22Rv1 (cell line): ENCODE measurements at regions not wholly inside any gene's neighbourhood (a gene's known extent, or its start where the extent isn't known, plus 50 kb on each side); places are given as distances from the start of the nearest gene placed in this dataset.

Experiments used
- H3K27ac ChIP-seq: fragments of 450-650 bp; 2 replicates; pipeline ENCODE4 v1.5.1; 2017
- CTCF ChIP-seq: fragments of 450-650 bp; IDR thresholded peaks from 2 replicates; pipeline ENCODE4 v1.5.1; 2017; ENCODE audit warnings: mild to moderate bottlenecking
- ZFX ChIP-seq: fragments of 450-650 bp; IDR thresholded peaks from 2 replicates; pipeline ENCODE4 v1.6.1; 2017; ENCODE audit warnings: antibody characterized with exemption, borderline replicate concordance

GRCh38 chr10:28837613-28838390 is 160.5 kb downstream of the BAMBI start:
- TF ChIP-seq CTCF (no peak), ZFX (no peak)
- no peak overlapping the region for H3K27ac ChIP-seq

- TF ChIP-seq CTCF (no peak), ZFX (no peak)
- 0 out of 2 replicates have a peak overlapping the region, but pooled peaks have one; percentile 3 for H3K27ac ChIP-seq
Observed at GRCh38 chr10:28838908-28839307, 161.6 kb downstream of the BAMBI start.

- TF ChIP-seq ZFX: no peak
- no peak for TF ChIP-seq CTCF
- no peak overlapping the region for H3K27ac ChIP-seq
Observed at GRCh38 chr10:28839600-28840007, 162.3 kb downstream of the BAMBI start.

DNA sequence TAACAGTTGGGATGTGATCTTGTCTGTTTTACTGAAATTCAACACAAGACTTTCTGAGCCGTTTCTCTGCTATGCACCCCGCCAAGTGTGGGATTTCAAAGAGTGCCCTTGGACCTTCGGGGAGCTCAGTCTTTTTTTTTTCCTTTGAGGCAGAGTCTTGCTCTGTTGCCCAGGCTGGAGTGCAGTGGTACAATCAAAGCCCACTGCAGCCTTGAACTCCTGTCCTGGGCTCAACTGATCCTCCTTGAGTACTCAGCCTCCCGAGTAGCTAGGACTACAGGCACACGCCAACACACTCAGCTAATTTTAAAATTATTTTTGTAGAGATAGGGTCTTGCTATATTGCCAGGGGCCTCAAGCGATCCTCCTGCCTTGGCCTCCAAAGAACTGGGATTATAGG is 162.9 kb downstream of the BAMBI start:
- TF ChIP-seq ZFX (no peak), CTCF (no peak)
- H3K27ac ChIP-seq: no peak overlapping the region

GRCh38 chr10:28840971-28841370 is 163.7 kb downstream of the BAMBI start:
- H3K27ac ChIP-seq: no peak overlapping the region
- TF ChIP-seq CTCF: no peak
- no peak for TF ChIP-seq ZFX

- TF ChIP-seq CTCF (no peak), ZFX (no peak)
- H3K27ac ChIP-seq: no peak overlapping the region
Observed at GRCh38 chr10:28841625-28842024, 164.3 kb downstream of the BAMBI start.

GRCh38 chr10:28842321-28842720 is 165.0 kb downstream of the BAMBI start:
- no peak overlapping the region for H3K27ac ChIP-seq
- TF ChIP-seq ZFX: no peak
- TF ChIP-seq CTCF: no peak
